ENCODE measurements at regions not wholly inside any gene's neighbourhood (a gene's known extent, or its start where the extent isn't known, plus 50 kb on each side); places are given as distances from the start of the nearest gene placed in this dataset.

DNA sequence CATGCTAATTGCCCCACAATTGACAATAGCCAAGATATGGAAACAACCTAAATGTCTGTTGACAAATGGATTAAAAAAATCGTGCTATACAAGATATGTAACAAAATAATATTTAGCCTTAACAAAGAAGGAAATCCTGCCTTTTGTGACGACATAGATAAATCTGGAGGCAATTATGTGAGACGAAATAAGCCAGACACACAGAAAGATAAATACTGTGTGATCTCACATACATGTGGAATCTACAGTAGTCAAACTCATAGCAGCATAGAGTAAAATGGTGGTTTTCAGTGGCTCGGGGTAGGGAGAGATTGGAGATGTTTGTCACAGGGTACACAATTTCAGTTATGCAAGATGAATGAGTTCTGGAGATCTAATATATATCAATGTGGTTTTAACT is 895.8 kb downstream of the SLITRK6 start:
- CTCF ChIA-PET, result no interaction called here

More for the DNA sequence above, 895.8 kb downstream of the SLITRK6 start:
- H4K5ac ChIP-seq (ENCODE audit: low read depth, low read length), result no peak overlapping the region
- no peak overlapping the region for H2AFZ ChIP-seq (replicated peaks; ENCODE audit: low read length, poor library complexity)
- H2BK20ac ChIP-seq (ENCODE audit: low read depth, low read length), result no peak overlapping the region
- H4K8ac ChIP-seq (ENCODE audit: low read depth in 2 of 2, low read length in 2 of 2), result no peak overlapping the region
- H3K4ac ChIP-seq (ENCODE audit: low read depth, low read length), result no peak overlapping the region
- no peaks in the 10 kb centered on the region for H4K20me1 ChIP-seq (ENCODE audit: insufficient read depth, low read length)
- no peak overlapping the region for H4K91ac ChIP-seq (ENCODE audit: insufficient read depth, low read depth, low read length)
- H3K14ac ChIP-seq (replicated peaks; ENCODE audit: low read depth, low read length), result no peak overlapping the region
- no peak overlapping the region for H3K27ac ChIP-seq (ENCODE audit: insufficient read depth, low read length)
- ATAC-seq (ENCODE audit: low read depth) (no peak), DNase-seq (no peak)
- no peaks in the 10 kb centered on the region for H3K9me1 ChIP-seq (ENCODE audit: insufficient read depth, low read length)
- H3K4me3 ChIP-seq (ENCODE audit: insufficient read depth, low read depth, low read length), result no peak overlapping the region
- H2BK15ac ChIP-seq (ENCODE audit: low read depth, low read length), result no peak overlapping the region
- H3K27me3 ChIP-seq (ENCODE audit: control insufficient read depth, insufficient read depth, low read length), result no peaks in the 10 kb centered on the region
- no peaks in the 10 kb centered on the region for H3K36me3 ChIP-seq (ENCODE audit: control insufficient read depth, insufficient read depth, low read length)
- no TSS peak for BruUV-seq (replicated peaks)
- no peak overlapping the region for H2AK5ac ChIP-seq (ENCODE audit: low read depth, low read length)
- no peak for TF ChIP-seq SMC3 (IDR thresholded peaks at IDR 0.05; ENCODE audit: low read depth, low read length)
- TF ChIP-seq CTCF (conservative IDR thresholded peaks at IDR 0.05; ENCODE audit: low read depth, low read length), result no peak
- no peak for TF ChIP-seq ELK1 (IDR thresholded peaks at IDR 0.05; ENCODE audit: borderline replicate concordance, low read depth, low read length)
- TF ChIP-seq NFE2L2 (IDR thresholded peaks at IDR 0.05; ENCODE audit: low read depth, low read length), result no peak
- no peak for TF ChIP-seq POLR2A (IDR thresholded peaks at IDR 0.05; ENCODE audit: low read depth, low read length)
- whole genome bisulfite sequencing, 2 experiments (ENCODE audit: extremely low coverage in 2 of 2, insufficient read length in 1 of 2), result no CpG with 5 or more reads among the region's 4 CpGs
- H2BK120ac ChIP-seq (ENCODE audit: low read depth, low read length), result no peak overlapping the region
- intact Hi-C loops (cut with micrococcal nuclease), result no loop called here
- H3K56ac ChIP-seq (ENCODE audit: extremely low read depth, insufficient read depth, low read length), result no peak overlapping the region
- no peak overlapping the region for H3K18ac ChIP-seq (ENCODE audit: low read depth, low read length)
- no peak overlapping the region for H2AK9ac ChIP-seq (replicated peaks; ENCODE audit: low read depth, low read length, poor library complexity)
- no peak overlapping the region for H3K23ac ChIP-seq (ENCODE audit: low read depth, low read length)
- no peaks in the 10 kb centered on the region for H3K9me3 ChIP-seq (ENCODE audit: control insufficient read depth, insufficient read depth, low read length)
- H3K4me1 ChIP-seq (ENCODE audit: control insufficient read depth, insufficient read depth, low read length), result no peaks in the 10 kb centered on the region
- H3K9ac ChIP-seq (ENCODE audit: low read depth, low read length), result no peak overlapping the region
- no peak overlapping the region for H3K4me2 ChIP-seq (ENCODE audit: low read depth, low read length)
- H2BK5ac ChIP-seq (ENCODE audit: low read depth, low read length, poor library complexity, severe bottlenecking), result no peak overlapping the region
- dilution Hi-C loops (cut with HindIII; ENCODE audit: low sequenced_read_pairs, unreplicated experiment), result no loop called here
- in situ Hi-C loops (cut with MboI; ENCODE audit: low sequenced_read_pairs), result no loop called here
- POLR2A ChIA-PET (ENCODE audit: unreplicated experiment), result no interaction called here
- H3K79me1 ChIP-seq (ENCODE audit: low read depth in 1 of 2, low read length in 2 of 2), result no peaks in the 10 kb centered on the region

Data from IMR-90 (cell line).